MM.1S (cell line): ENCODE measurements at regions not wholly inside any gene's neighbourhood (a gene's known extent, or its start where the extent isn't known, plus 50 kb on each side); places are given as distances from the start of the nearest gene placed in this dataset.

Experiments used
- CTCF ChIP-seq: fragments of 300-600 bp; sonication (generic); IDR thresholded peaks from 2 replicates; pipeline ENCODE4 v1.5.1; 2016; ENCODE audit warnings: antibody characterized with exemption, low read length, mixed read lengths
- EZH2phosphoT487 ChIP-seq: fragments of 300-600 bp; sonication (generic); IDR thresholded peaks from 2 replicates; pipeline ENCODE4 v1.6.1; 2018; ENCODE audit warnings: antibody characterized with exemption, low read length

DNA sequence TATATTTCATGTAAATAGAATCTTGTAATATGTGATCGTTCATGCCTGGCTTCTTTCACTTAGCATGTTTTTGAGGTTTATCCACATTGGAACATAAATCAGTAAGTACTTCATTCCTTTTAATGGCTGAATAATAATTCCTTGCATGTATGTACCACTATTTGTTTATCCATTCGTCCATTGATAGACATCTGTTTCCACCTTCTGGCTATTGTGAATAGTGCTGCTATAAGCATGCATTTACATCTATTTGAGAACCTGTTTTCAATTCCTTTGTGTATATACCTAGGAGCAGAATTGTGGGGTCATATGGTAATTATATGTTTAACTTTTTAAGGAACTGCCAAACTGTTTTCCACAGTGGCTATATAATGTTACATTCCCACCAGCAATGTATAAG is 356.7 kb upstream of the DIPK2B start:
- no peak for TF ChIP-seq CTCF
- TF ChIP-seq EZH2phosphoT487, result no peak
